GM18867 (cell line): ENCODE measurements at regions not wholly inside any gene's neighbourhood (a gene's known extent, or its start where the extent isn't known, plus 50 kb on each side); places are given as distances from the start of the nearest gene placed in this dataset.
A peak's percentile ranks its signal among the peaks of the same experiment; 100 is the strongest.
"Not testable (repeated sequence)": the region's sequence is repeated elsewhere in the genome, so short reads cannot be mapped to it uniquely, and the experiment has no call there.

Experiments used
- ATAC-seq: cut with Tn5 transposase; IDR thresholded peaks from one replicate; pipeline ENCODE4 v1.9.1; 2021; ENCODE audit warnings: mild to moderate bottlenecking, moderate library complexity; ENCODE audit not compliant: unreplicated experiment

GRCh38 chr20:47406849-47407682 is 50.6 kb upstream of the ZMYND8 start:
- ATAC-seq, result no peak

- no peak for ATAC-seq
Measured at GRCh38 chr20:47411161-47411560, 54.7 kb upstream of the ZMYND8 start.

DNA sequence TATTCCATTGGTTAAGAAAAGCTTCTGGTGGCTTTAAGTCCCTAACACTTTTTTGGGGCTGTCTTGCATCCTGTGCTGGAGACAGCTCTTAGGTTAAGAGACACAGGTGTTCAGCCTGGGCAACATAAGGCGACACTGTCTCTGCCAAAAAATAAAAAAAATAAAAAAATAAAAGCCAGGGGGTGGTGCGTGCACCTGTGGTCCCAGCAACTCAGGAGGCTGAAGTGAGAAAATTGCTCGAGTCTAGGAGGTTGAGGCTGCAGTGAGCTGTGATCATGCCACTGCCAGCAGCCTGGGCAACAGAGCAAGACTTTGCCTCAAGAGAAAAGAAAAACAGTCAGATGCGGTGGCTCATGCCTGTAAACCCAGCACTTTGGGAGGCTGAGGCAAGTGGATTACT is 55.6 kb upstream of the ZMYND8 start:
- ATAC-seq, result no peak

DNA sequence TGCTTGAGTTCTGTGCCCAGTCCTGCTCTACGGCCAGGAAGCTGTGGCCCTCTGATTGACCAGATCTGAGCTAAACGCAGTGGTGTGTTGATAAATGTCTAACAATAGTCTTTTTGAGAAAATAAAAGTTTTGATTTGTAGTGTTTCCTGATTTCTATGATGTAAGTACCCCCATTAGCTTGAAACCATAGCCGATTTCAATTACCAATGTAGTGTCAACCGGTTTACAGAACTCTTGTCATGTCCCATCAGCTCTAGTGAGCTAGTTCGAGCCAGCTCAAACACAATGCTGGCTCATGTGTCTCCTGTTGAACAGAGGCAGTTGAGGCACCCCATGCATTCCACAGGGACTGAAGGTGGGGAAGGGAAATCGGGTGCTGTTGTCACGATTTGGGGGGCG is 56.7 kb upstream of the ZMYND8 start:
- no peak for ATAC-seq

DNA sequence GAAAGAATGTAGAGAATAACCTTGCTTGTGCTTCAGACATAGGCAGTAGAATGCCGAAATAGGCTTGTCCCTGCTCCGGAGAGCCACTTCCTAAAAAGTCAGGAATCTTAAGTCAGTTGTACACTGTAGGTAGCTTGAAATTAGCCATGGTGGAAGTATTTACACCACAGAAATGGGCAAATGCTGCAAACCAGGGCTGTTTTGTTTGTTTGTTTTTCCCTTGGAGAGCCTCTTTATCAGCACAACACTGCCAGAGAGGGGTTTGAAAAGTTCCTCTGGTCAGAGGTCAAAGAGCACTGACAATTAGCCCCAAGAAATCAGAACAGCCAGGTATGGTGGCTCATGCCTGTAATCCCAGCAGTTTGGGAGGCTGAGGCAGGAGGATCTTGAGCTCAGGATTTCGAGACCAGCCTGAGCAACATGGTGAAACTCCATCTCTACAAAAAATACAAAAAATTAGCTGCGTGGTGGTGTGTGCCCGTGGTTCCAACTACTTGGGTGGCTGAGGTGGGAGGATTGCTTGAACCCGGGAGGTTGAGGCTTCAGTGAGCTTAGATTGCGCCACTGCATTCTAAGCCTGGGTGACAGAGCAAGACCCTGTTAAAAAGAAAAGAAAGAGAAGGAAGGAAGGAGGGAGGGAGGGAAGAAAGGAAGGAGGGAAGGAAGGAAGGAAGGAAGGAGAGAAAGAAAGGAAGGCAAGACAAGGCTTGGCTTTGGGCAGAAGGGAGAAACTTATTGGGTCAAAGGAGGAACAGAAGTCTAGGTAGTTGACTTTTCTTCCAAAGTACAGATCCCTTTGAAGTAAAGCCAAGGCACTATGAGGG is 61.0 kb upstream of the ZMYND8 start:
- ATAC-seq, result no peak

DNA sequence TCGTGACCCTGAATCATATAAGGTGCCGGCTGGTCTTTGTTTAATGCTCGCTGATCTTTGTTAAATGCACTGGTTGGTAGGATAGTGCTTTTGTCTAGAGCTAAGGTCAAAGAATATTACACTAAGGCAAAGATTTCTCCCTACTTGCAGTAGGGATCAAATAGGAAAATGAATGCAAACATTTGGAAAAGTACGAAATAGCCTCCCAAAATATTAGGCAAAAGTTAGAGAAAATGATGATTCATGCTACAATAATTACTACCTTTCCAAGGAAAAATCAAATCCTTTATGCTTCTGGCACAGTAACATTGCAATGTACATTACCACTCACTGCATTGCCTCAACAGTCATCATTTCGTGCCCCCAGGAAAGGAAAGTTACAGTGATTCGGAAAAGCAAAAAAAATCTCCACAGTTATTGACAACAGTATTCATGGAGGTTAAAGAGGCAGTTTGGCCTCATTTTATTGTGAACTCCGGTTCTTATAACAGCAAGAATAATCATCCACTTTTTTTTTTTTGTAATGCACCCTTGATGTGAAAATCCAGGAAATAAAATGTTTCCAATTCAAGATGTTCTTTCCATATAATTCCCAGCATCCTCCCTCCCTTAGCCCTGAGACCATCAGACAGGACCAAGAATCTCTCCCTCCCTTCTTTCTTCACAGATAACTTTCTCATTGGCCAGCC is 61.7 kb upstream of the ZMYND8 start:
- ATAC-seq, result no peak

DNA sequence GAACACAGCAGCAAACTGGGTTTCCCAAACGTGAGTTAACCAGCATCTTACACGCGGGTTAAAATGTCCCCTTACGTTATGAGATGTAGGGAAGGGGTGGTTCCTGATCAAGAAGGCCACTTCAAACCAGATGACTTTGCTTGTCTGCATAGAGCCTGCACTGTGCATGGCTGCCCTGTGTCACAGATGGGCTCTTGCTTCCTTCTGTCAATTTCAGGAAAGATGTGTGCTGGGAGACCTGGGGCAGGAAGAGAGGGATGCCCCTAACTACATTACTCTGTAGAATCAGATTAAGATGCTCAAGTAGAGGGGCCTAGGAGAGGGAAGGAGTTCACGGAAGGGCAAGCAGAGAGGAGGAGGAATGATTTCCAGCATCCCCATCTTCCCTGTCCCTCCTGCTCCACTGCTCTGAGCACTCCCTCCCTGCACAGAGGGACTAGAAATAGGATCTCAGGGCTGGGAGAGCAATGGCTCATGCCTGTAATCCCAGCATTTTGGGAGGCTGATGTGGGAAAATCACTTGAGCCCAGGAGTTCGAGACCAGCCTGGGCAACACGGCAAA is 63.5 kb upstream of the ZMYND8 start:
- no peak for ATAC-seq

GRCh38 chr20:47421076-47421475 is 64.6 kb upstream of the ZMYND8 start:
- no peak for ATAC-seq

DNA sequence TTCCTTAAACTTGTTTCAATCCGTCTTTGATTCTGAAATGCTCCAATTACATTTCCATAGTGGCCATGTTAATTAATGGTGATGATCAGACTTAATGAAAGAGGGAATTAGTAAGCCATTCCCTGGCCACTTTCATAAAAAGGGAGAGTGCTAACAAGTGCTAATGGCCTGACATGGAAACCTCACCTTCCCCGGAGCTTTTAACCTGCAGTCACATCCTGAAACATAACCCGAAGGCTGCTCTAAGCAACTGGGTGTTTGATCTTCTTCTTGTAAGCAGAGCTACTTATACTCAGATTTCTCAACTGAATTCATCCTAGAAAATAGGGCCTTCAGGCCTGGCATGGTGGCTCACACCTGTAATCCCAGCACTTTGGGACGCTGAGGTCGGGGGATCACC is 67.1 kb upstream of the ZMYND8 start:
- no peak for ATAC-seq

DNA sequence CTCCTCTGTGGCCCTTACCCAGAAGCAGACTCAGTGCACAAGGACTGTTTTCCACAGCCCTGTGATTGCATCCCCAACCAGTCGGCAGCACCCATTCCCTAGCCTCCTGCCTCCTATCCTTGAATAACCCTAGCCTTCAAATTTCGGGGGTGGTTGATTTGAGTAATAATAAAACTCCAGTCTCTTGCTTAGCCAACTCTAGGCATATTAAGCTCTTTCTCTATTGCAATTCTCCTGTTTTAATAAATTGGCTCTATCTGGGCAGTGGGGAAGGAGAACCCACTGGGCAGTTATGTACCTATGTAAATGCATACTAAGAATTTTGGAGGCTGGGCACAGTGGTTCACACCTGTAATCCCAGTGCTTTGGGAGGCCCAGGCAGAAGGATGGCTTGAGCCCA is 70.6 kb upstream of the ZMYND8 start:
- no peak for ATAC-seq

GRCh38 chr20:47427746-47428145 is 71.2 kb upstream of the ZMYND8 start:
- ATAC-seq, result no peak

DNA sequence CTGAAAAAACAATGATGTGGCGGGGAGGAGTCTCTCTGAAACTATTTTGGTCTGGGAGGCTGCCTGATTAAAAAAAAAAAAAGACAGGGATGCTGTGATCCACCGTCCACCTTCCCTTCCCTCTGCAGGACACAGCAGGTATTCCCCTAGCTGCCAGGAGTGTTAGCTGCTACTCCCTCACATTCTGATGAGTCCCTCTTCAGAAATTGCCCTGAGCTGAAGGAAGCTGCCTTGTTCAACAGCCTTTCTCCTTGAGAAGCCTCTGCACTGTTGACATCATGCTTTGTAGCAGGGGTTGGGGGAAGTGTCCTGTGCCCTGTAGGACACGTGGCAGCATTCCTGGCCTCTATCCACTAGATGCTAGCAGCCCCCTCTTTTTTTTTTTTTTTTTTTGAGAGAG is 71.7 kb upstream of the ZMYND8 start:
- ATAC-seq, result no peak

DNA sequence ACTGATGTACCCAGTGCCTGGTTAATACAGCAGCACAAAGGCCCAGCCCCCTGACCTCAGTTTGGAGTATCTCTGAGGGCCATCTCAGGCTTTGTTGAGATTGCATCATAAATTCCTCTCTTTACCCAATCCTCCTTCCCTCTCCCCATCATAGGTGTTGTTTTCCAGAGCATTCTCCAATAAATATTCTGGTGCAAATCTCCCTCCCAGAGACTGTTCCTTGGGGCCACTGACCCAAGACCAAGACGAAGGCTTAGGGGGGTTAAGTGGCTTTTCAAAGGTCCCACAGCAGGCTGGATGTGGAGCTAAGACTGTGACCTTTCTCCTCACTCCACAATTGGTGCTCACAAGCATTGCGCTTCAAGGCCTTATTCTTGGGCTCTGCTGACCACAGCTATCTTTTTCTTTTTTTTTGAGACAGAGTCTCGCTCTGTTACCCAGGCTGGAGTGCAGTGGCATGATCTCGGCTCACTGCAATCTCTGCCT is 72.4 kb upstream of the ZMYND8 start:
- ATAC-seq, result no peak

DNA sequence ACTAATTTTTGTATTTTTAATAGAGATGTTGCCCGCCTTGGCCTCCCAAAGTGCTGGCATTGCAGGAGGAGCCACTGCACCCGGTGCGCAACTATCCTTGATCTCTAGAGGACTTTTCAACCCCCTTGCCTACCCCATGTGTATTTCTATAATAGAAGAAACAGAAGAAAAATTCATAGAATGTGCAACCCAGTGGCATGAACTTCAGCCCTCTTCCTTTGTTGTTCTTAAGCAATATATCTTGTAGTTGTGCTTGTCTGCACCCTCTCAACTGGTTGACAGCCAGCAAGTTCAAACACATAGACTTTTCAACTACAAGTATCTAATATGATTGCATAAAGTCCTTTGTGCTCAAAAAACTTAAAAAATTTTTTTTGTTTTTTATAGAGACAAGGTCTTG is 72.3 kb upstream of the NCOA3 start:
- no peak for ATAC-seq

DNA sequence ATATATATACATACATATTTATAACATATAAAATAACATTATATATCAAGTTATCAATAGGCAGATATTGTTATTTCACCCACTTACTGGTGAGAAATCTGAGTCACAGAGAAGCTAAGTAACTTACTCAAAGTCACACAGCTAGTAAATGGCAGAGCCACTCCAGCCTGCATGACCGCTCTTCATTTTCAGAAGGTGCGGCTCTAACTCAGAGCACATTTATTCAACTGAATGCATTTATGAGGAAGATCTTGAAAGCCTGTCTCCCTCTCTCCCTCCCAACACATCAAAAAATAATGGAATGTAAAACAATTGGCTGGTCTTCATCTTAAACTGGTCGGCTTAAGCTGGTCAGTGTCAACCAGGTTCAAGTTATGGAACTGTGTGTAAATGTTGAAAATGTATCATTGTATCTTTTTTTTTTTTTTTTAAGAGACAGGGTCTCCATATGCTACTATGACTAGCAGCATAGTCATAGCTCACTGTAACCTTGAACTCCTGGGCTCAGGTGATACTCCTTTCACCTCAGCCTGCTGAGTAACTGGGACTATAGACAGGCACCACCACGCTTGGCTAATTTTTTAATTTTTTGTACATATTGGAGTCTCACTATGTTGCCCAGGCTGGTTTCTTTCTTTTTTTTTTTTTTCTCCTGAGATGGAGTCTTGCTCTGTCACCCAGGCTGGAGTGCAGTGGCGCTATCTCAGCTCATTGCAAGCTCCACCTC is 70.7 kb upstream of the NCOA3 start:
- no peak for ATAC-seq

- ATAC-seq, result no peak
Measured at GRCh38 chr20:47432834-47433210, 68.9 kb upstream of the NCOA3 start.

- ATAC-seq, result not testable (repeated sequence)
Measured at GRCh38 chr20:47434128-47434779, 67.4 kb upstream of the NCOA3 start.

GRCh38 chr20:47438464-47439381 is 63.0 kb upstream of the NCOA3 start:
- peak; percentile 47 for ATAC-seq
